Gastroesophageal sphincter (tissue), 3 donors: ENCODE measurements at regions not wholly inside any gene's neighbourhood (a gene's known extent, or its start where the extent isn't known, plus 50 kb on each side); places are given as distances from the start of the nearest gene placed in this dataset.

Source experiments
- CTCF ChIP-seq, 4 experiments: fragments of 200-600 bp in 2 of 4; fragments of 450-650 bp in 2 of 4; sonication (generic) in 1 of 4; IDR thresholded peaks; one replicate each; pipeline ENCODE4 v1.5.1; 2017 to 2019; ENCODE audit warnings: antibody characterized with exemption in 4 of 4, mild to moderate bottlenecking in 2 of 4, moderate library complexity in 2 of 4
- POLR2A ChIP-seq, 2 donors: fragments of 450-650 bp; IDR thresholded peaks; one replicate each; pipeline ENCODE4 v1.6.1; 2017; ENCODE audit warnings: antibody characterized with exemption in 2 of 2, mild to moderate bottlenecking in 2 of 2, moderate library complexity in 1 of 2

GRCh38 chr22:48061726-48062125 is 1299.3 kb downstream of the TBC1D22A start:
- TF ChIP-seq CTCF (IDR thresholded peaks at IDR 0.05) (no peak), POLR2A (IDR thresholded peaks at IDR 0.05) (no peak)
